SU-DHL-6 (cell line): ENCODE measurements at regions not wholly inside any gene's neighbourhood (a gene's known extent, or its start where the extent isn't known, plus 50 kb on each side); places are given as distances from the start of the nearest gene placed in this dataset.

ENCODE experiments used
- H2AFZ ChIP-seq: fragments of 200-600 bp; sonication (generic); 2 replicates; pipeline ENCODE4 v1.6.1; 2014; ENCODE audit warnings: low read depth, mild to moderate bottlenecking, moderate library complexity, mixed read lengths, antibody characterized with exemption, low read length; ENCODE audit not compliant: severe bottlenecking
- H3F3A ChIP-seq: fragments of 200-600 bp; shearing (Covaris generic); 2 replicates; pipeline ENCODE4 v1.6.0; 2016; ENCODE audit warnings: antibody characterized with exemption, mild to moderate bottlenecking; ENCODE audit not compliant: insufficient read depth
- H3K27ac ChIP-seq: fragments of 200-600 bp; sonication (generic); 2 replicates; pipeline ENCODE4 v1.5.1; 2016; ENCODE audit warnings: low read depth, mild to moderate bottlenecking, low read length, moderate library complexity, mixed read lengths
- H3K27me3 ChIP-seq: fragments of 200-600 bp; sonication (generic), shearing (Covaris generic); 2 replicates; pipeline ENCODE4 v1.6.0; 2014; ENCODE audit warnings: mild to moderate bottlenecking, low read length
- H3K36me3 ChIP-seq: fragments of 200-600 bp; sonication (generic); 2 replicates; pipeline ENCODE4 v1.6.1; 2014; ENCODE audit warnings: mild to moderate bottlenecking, low read length, mixed read lengths
- H3K4me2 ChIP-seq: fragments of 300-600, 200-600 bp; shearing (Covaris generic), sonication (generic); 2 replicates; pipeline ENCODE4 v1.6.0; 2014; ENCODE audit warnings: low read length, low read depth, mild to moderate bottlenecking; ENCODE audit not compliant: poor library complexity, severe bottlenecking
- H3K4me3 ChIP-seq: fragments of 200-600 bp; sonication (generic); 2 replicates; pipeline ENCODE4 v1.5.1; 2014; ENCODE audit warnings: antibody characterized with exemption, low read length, mild to moderate bottlenecking, mixed read lengths; ENCODE audit not compliant: insufficient read depth, poor library complexity, severe bottlenecking
- H3K79me2 ChIP-seq: fragments of 200-600 bp; sonication (generic); 2 replicates; pipeline ENCODE4 v1.6.1; 2014; ENCODE audit warnings: mild to moderate bottlenecking, low read length, moderate library complexity; ENCODE audit not compliant: insufficient read depth
- H3K9ac ChIP-seq: fragments of 200-600 bp; sonication (generic); 2 replicates; pipeline ENCODE4 v1.7.0; 2014; ENCODE audit warnings: mild to moderate bottlenecking, low read length
- H3K9me2 ChIP-seq: fragments of 200-600 bp; sonication (generic); replicated peaks from 2 replicates; pipeline ENCODE4 v1.6.1; 2014; ENCODE audit warnings: low read length; ENCODE audit not compliant: insufficient read depth
- H3K9me3 ChIP-seq: fragments of 200-600 bp; sonication (generic); 2 replicates; pipeline ENCODE4 v1.6.1; 2014; ENCODE audit warnings: low read length, mixed read lengths; ENCODE audit not compliant: insufficient read depth
- H4K20me1 ChIP-seq: fragments of 200-600 bp; sonication (generic); 2 replicates; pipeline ENCODE4 v1.6.1; 2014; ENCODE audit warnings: low read depth, mild to moderate bottlenecking, antibody characterized with exemption, low read length, moderate library complexity, mixed read lengths
- CTCF ChIP-seq: fragments of 200-600 bp; sonication (generic); IDR thresholded peaks from one replicate; pipeline ENCODE4 v1.5.1; 2017; ENCODE audit warnings: antibody characterized with exemption, mild to moderate bottlenecking, low read length, moderate library complexity; ENCODE audit not compliant: insufficient read depth, poor library complexity, severe bottlenecking
- EZH2phosphoT487 ChIP-seq: fragments of 200-600 bp; sonication (generic), shearing (Covaris generic); conservative IDR thresholded peaks from 2 replicates; pipeline ENCODE4 v1.6.1; 2018; ENCODE audit warnings: mild to moderate bottlenecking, antibody characterized with exemption, low read length, moderate library complexity, mixed read lengths

DNA sequence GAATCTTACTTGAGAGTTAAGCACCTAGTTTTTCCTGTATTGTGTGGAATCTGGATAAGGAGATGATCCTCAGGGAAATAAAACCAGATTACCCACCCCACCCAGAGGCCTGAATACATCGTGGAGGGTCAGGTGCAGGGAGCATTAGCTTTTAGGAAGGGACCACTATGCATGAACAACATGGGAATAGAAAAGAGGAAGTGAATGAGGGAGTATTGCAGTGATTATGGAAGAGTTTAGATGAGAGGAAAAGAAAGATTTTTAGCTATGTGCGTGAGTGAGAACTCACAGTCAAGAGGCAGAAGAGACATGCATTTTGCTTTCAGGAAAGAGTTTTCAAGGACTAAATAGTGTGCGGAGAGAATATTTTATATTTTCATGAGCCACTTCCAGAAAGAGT is 222.3 kb upstream of the S100G start:
- H3K36me3 ChIP-seq: no peaks in the 10 kb centered on the region
- H3K9ac ChIP-seq: no peak overlapping the region
- no peaks in the 10 kb centered on the region for H4K20me1 ChIP-seq
- no peaks in the 10 kb centered on the region for H3K9me2 ChIP-seq
- no peaks in the 10 kb centered on the region for H3K27me3 ChIP-seq
- no peak overlapping the region for H3K27ac ChIP-seq
- no peak overlapping the region for H3K4me3 ChIP-seq
- no peaks in the 10 kb centered on the region for H3F3A ChIP-seq
- no peak overlapping the region for H3K4me2 ChIP-seq
- H3K9me3 ChIP-seq: no peaks in the 10 kb centered on the region
- H3K79me2 ChIP-seq: no peaks in the 10 kb centered on the region
- no peak for TF ChIP-seq CTCF
- no peak for TF ChIP-seq EZH2phosphoT487
- no peak overlapping the region for H2AFZ ChIP-seq

GRCh38 chrX:16429406-16429805 is 220.6 kb upstream of the S100G start:
- H3K79me2 ChIP-seq: no peaks in the 10 kb centered on the region
- no peaks in the 10 kb centered on the region for H3K27me3 ChIP-seq
- H4K20me1 ChIP-seq: no peaks in the 10 kb centered on the region
- H3K9ac ChIP-seq: no peak overlapping the region
- H3K4me2 ChIP-seq: no peak overlapping the region
- H3K9me3 ChIP-seq: no peaks in the 10 kb centered on the region
- no peak overlapping the region for H3K27ac ChIP-seq
- no peaks in the 10 kb centered on the region for H3K9me2 ChIP-seq
- no peak overlapping the region for H3K4me3 ChIP-seq
- no peaks in the 10 kb centered on the region for H3K36me3 ChIP-seq
- TF ChIP-seq EZH2phosphoT487: no peak
- no peak for TF ChIP-seq CTCF
- no peak overlapping the region for H2AFZ ChIP-seq
- H3F3A ChIP-seq: no peaks in the 10 kb centered on the region

- TF ChIP-seq CTCF: no peak
- TF ChIP-seq EZH2phosphoT487: no peak
- no peaks in the 10 kb centered on the region for H3F3A ChIP-seq
- H3K9me3 ChIP-seq: no peaks in the 10 kb centered on the region
- H3K9me2 ChIP-seq: no peaks in the 10 kb centered on the region
- no peaks in the 10 kb centered on the region for H3K79me2 ChIP-seq
- H3K27me3 ChIP-seq: no peaks in the 10 kb centered on the region
- no peak overlapping the region for H3K4me2 ChIP-seq
- H3K4me3 ChIP-seq: no peak overlapping the region
- no peaks in the 10 kb centered on the region for H3K36me3 ChIP-seq
- H4K20me1 ChIP-seq: no peaks in the 10 kb centered on the region
- H3K27ac ChIP-seq: no peak overlapping the region
- H3K9ac ChIP-seq: no peak overlapping the region
- no peak overlapping the region for H2AFZ ChIP-seq
These were observed 218.7 kb upstream of the S100G start for GRCh38 chrX:16431266-16431665.

DNA sequence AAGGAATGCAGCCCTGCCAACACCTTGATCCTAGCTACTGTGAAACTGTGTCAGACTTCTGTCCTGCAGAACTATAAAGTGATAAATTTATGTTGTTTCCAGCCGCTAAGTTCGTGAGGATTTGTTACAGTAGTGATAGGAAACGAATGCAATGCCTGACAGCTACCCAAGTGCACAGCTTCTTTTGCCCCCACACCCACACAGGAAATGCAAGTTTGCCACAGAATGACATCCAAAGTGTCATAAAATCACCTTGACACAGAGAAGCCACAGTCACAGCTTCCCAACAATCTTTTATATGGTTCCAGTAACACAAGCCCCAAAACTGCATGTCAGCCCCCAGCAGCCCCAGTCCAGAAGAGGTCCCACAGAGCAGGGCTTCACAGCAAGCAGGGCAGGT is 216.9 kb upstream of the S100G start:
- no peaks in the 10 kb centered on the region for H3K9me2 ChIP-seq
- no peaks in the 10 kb centered on the region for H3K9me3 ChIP-seq
- no peaks in the 10 kb centered on the region for H4K20me1 ChIP-seq
- H3K4me2 ChIP-seq: no peak overlapping the region
- no peak overlapping the region for H3K4me3 ChIP-seq
- no peaks in the 10 kb centered on the region for H3F3A ChIP-seq
- no peaks in the 10 kb centered on the region for H3K79me2 ChIP-seq
- no peak overlapping the region for H2AFZ ChIP-seq
- no peaks in the 10 kb centered on the region for H3K27me3 ChIP-seq
- no peak overlapping the region for H3K9ac ChIP-seq
- no peaks in the 10 kb centered on the region for H3K36me3 ChIP-seq
- H3K27ac ChIP-seq: no peak overlapping the region
- TF ChIP-seq EZH2phosphoT487: no peak
- no peak for TF ChIP-seq CTCF
